ENCODE measurements at regions not wholly inside any gene's neighbourhood (a gene's known extent, or its start where the extent isn't known, plus 50 kb on each side); places are given as distances from the start of the nearest gene placed in this dataset.

GRCh38 chr22:48287031-48287430 is 1524.6 kb downstream of the TBC1D22A start:
- DNase-seq, result peak in 1 of 5 donors; percentile 6
- intact Hi-C loops (cut with DNase I), result no loop called here
- no peak overlapping the region for H3K4me3 ChIP-seq

DNA sequence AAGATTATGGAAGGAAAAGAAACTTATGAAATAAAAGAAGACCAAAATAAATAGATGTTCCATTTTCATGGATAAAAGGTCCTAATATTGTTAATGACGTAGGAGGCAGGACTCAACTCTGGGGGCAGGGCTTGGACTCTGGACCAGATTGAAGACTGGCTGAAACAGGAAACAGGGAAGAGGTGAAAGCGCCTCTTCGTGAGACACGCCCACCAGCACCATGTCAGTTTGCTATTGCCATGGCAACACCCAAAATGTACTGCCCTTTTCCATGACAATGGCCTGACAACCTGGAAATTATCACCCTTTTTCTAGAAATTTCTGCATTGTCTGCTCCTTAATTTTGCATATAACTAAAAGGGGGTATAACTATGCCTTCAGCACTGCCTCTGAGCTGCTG is 1522.2 kb downstream of the TBC1D22A start:
- Histone ChIP-seq H3K9me3 (no peaks in the 10 kb centered on the region), H3K27ac (no peak overlapping the region), H3K36me3 (no peaks in the 10 kb centered on the region), H3K4me3 (no peak overlapping the region), H3K27me3 (no peaks in the 10 kb centered on the region), H3K4me1 (ENCODE audit: insufficient read depth) (peaks cover 13% of the 10 kb centered on the region)
- TF ChIP-seq CTCF (IDR thresholded peaks at IDR 0.05), result no peak
- no peak for TF ChIP-seq POLR2A (IDR thresholded peaks at IDR 0.05)
- no peak for TF ChIP-seq EP300 (IDR thresholded peaks at IDR 0.05)
- intact Hi-C loops (cut with DNase I), result no loop called here
- 95 to 97% (median 96%) methylated on average over 4 of the region's 4 CpGs for WGBS, 3 donors
- DNase-seq, result no peak

More at GRCh38 chr22:48287031-48287430, 1524.6 kb downstream of the TBC1D22A start:
- TF ChIP-seq CTCF (IDR thresholded peaks at IDR 0.05), result no peak
- TF ChIP-seq POLR2A (IDR thresholded peaks at IDR 0.05), result no peak
- no peak for TF ChIP-seq EP300 (IDR thresholded peaks at IDR 0.05)
- Histone ChIP-seq H3K9me3 (no peaks in the 10 kb centered on the region), H3K27me3 (no peaks in the 10 kb centered on the region), H3K27ac (no peak overlapping the region), H3K4me1 (ENCODE audit: insufficient read depth) (peaks cover 13% of the 10 kb centered on the region), H3K36me3 (no peaks in the 10 kb centered on the region)
- WGBS, 3 donors, result 28 to 46% (median 31%) methylated on average over 5 of the region's 5 CpGs

GRCh38 chr22:48282804-48283203 is 1520.4 kb downstream of the TBC1D22A start:
- no peak for DNase-seq
- Histone ChIP-seq H3K4me3 (no peak overlapping the region), H3K36me3 (no peaks in the 10 kb centered on the region), H3K4me1 (ENCODE audit: insufficient read depth) (peaks cover 6% of the 10 kb centered on the region), H3K9me3 (no peaks in the 10 kb centered on the region), H3K27ac (no peak overlapping the region), H3K27me3 (no peaks in the 10 kb centered on the region)
- intact Hi-C loops (cut with DNase I), result no loop called here
- WGBS, 3 donors, result 95 to 96% (median 96%) methylated on average over 2 of the region's 2 CpGs
- no peak for TF ChIP-seq EP300 (IDR thresholded peaks at IDR 0.05)
- TF ChIP-seq CTCF (IDR thresholded peaks at IDR 0.05), result no peak
- TF ChIP-seq POLR2A (IDR thresholded peaks at IDR 0.05), result no peak

GRCh38 chr22:48279461-48279756 is 1517.0 kb downstream of the TBC1D22A start:
- no peaks in the 10 kb centered on the region for H3K36me3 ChIP-seq
- peaks cover 1% of the 10 kb centered on the region for H3K4me1 ChIP-seq (ENCODE audit: insufficient read depth)
- no peak overlapping the region for H3K27ac ChIP-seq
- no peaks in the 10 kb centered on the region for H3K27me3 ChIP-seq
- H3K9me3 ChIP-seq, result no peaks in the 10 kb centered on the region
- H3K4me3 ChIP-seq, result no peak overlapping the region
- 83 to 92% (median 84%) methylated on average over 6 of the region's 6 CpGs for WGBS, 3 donors
- TF ChIP-seq EP300 (IDR thresholded peaks at IDR 0.05) (no peak), CTCF (IDR thresholded peaks at IDR 0.05) (no peak), POLR2A (IDR thresholded peaks at IDR 0.05) (no peak)
- intact Hi-C loops (cut with DNase I), result no loop called here
- no peak for DNase-seq
